Neural progenitor cell (in vitro differentiated cells): ENCODE measurements at regions not wholly inside any gene's neighbourhood (a gene's known extent, or its start where the extent isn't known, plus 50 kb on each side); places are given as distances from the start of the nearest gene placed in this dataset.

ENCODE experiments used
- DNase-seq: peaks from one replicate; pipeline ENCODE4 v3.0.0-alpha.2; 2016; ENCODE audit warnings: low spot score
- H2AFZ ChIP-seq: fragments of 200-600 bp; sonication (generic); replicated peaks from 2 replicates; pipeline ENCODE4 v1.6.1; 2016; ENCODE audit warnings: antibody characterized with exemption
- H3F3A ChIP-seq: fragments of 200-600 bp; sonication (generic); 2 replicates; pipeline ENCODE4 v1.6.1; 2016; ENCODE audit warnings: antibody characterized with exemption, low read depth
- H3K27ac ChIP-seq: fragments of 200-600 bp; sonication (generic); 2 replicates; pipeline ENCODE4 v1.5.1; 2016; ENCODE audit warnings: mild to moderate bottlenecking
- H3K27me3 ChIP-seq: fragments of 200-600 bp; sonication (generic); 2 replicates; pipeline ENCODE4 v1.6.1; 2016; ENCODE audit warnings: mild to moderate bottlenecking, moderate library complexity
- H3K36me3 ChIP-seq: fragments of 200-600 bp; sonication (generic); 2 replicates; pipeline ENCODE4 v1.5.1; 2016
- H3K4me1 ChIP-seq: fragments of 200-600 bp; sonication (generic); 2 replicates; pipeline ENCODE4 v1.6.1; 2016; ENCODE audit warnings: mixed run types
- H3K4me2 ChIP-seq: fragments of 200-600 bp; sonication (generic); 2 replicates; pipeline ENCODE4 v1.6.1; 2016
- H3K4me3 ChIP-seq: fragments of 200-600 bp; sonication (generic); 2 replicates; pipeline ENCODE4 v1.5.1; 2016
- H3K79me2 ChIP-seq: fragments of 200-600 bp; sonication (generic); 2 replicates; pipeline ENCODE4 v1.6.1; 2016; ENCODE audit warnings: low read depth
- H3K9ac ChIP-seq: fragments of 200-600 bp; sonication (generic); 2 replicates; pipeline ENCODE4 v1.6.1; 2016
- H3K9me3 ChIP-seq: fragments of 200-600 bp; sonication (generic); 2 replicates; pipeline ENCODE4 v1.5.1; 2016; ENCODE audit warnings: low read depth
- H4K20me1 ChIP-seq: fragments of 200-600 bp; sonication (generic); 2 replicates; pipeline ENCODE4 v1.6.1; 2016; ENCODE audit warnings: low read depth
- H3K27ac Mint-ChIP-seq: 3 replicates; pipeline ENCODE4 v1.8.0; 2021; ENCODE audit warnings: mixed read lengths
- H3K27me3 Mint-ChIP-seq: 2 replicates; pipeline ENCODE4 v1.8.0; 2022; ENCODE audit warnings: low read depth, mild to moderate bottlenecking, inconsistent platforms, moderate library complexity, mixed read lengths; ENCODE audit not compliant: insufficient read depth
- H3K36me3 Mint-ChIP-seq: 3 replicates; pipeline ENCODE4 v1.8.0; 2021; ENCODE audit warnings: mixed read lengths
- H3K4me1 Mint-ChIP-seq: 3 replicates; pipeline ENCODE4 v1.8.0; 2021; ENCODE audit warnings: mixed read lengths
- H3K4me3 Mint-ChIP-seq: 3 replicates; pipeline ENCODE4 v1.8.0; 2021; ENCODE audit warnings: mild to moderate bottlenecking, moderate library complexity, mixed read lengths
- H3K9me3 Mint-ChIP-seq: 3 replicates; pipeline ENCODE4 v1.8.0; 2020; ENCODE audit warnings: mixed read lengths
- CTCF ChIP-seq: fragments of 200-600 bp; sonication (generic); IDR thresholded peaks from 2 replicates; pipeline ENCODE4 v1.5.1; 2017; ENCODE audit warnings: antibody characterized with exemption, mild to moderate bottlenecking
- EZH2 ChIP-seq: fragments of 200-600 bp; sonication (generic); IDR thresholded peaks from 2 replicates; pipeline ENCODE4 v1.6.1; 2017; ENCODE audit warnings: antibody characterized with exemption, mild to moderate bottlenecking, moderate library complexity
- EZH2phosphoT487 ChIP-seq: fragments of 200-600 bp; sonication (generic); IDR thresholded peaks from 2 replicates; pipeline ENCODE4 v1.6.1; 2017; ENCODE audit warnings: antibody characterized with exemption

GRCh38 chr2:16568998-16569784 lies 96.4 kb downstream of the CYRIA start:
- peaks cover 7% of the 10 kb centered on the region for H3K4me1 ChIP-seq
- no peak for DNase-seq
- no peak overlapping the region for H3K27ac ChIP-seq

GRCh38 chr2:16566701-16567100 lies 98.9 kb downstream of the CYRIA start:
- no peak for TF ChIP-seq EZH2phosphoT487
- TF ChIP-seq CTCF = no peak
- TF ChIP-seq EZH2 = no peak
- Histone ChIP-seq H3K27ac (no peak overlapping the region), H3K4me2 (no peak overlapping the region), H3F3A (no peaks in the 10 kb centered on the region), H3K4me3 (no peak overlapping the region), H3K4me1 (peaks cover under 1% of the 10 kb centered on the region), H4K20me1 (no peaks in the 10 kb centered on the region), H3K9ac (no peak overlapping the region), H2AFZ (no peak overlapping the region), H3K79me2 (no peaks in the 10 kb centered on the region), H3K27me3 (no peaks in the 10 kb centered on the region), H3K36me3 (no peaks in the 10 kb centered on the region), H3K9me3 (no peaks in the 10 kb centered on the region)
- Mint-ChIP-seq H3K4me1 (peaks cover under 1% of the 10 kb centered on the region), H3K4me3 (no peak overlapping the region), H3K27ac (no peak overlapping the region), H3K9me3 (no peaks in the 10 kb centered on the region), H3K36me3 (peaks cover 3% of the 10 kb centered on the region), H3K27me3 (peaks cover 2% of the 10 kb centered on the region)
- DNase-seq = no peak

More at GRCh38 chr2:16568998-16569784, 96.4 kb downstream of the CYRIA start:
- H3K4me3 ChIP-seq = no peak overlapping the region
- H4K20me1 ChIP-seq = no peaks in the 10 kb centered on the region
- peaks cover 6% of the 10 kb centered on the region for H3K36me3 Mint-ChIP-seq
- TF ChIP-seq EZH2 (no peak), CTCF (no peak), EZH2phosphoT487 (no peak)
- no peak overlapping the region for H3K4me2 ChIP-seq
- H3K9ac ChIP-seq = no peak overlapping the region
- no peak overlapping the region for H3K27ac Mint-ChIP-seq
- no peaks in the 10 kb centered on the region for H3K79me2 ChIP-seq
- peaks cover 11% of the 10 kb centered on the region for H3K9me3 Mint-ChIP-seq
- no peak overlapping the region for H3K4me3 Mint-ChIP-seq
- H3F3A ChIP-seq = no peaks in the 10 kb centered on the region
- no peaks in the 10 kb centered on the region for H3K27me3 ChIP-seq
- peaks cover 12% of the 10 kb centered on the region for H3K4me1 Mint-ChIP-seq
- H3K27me3 Mint-ChIP-seq = peaks cover 4% of the 10 kb centered on the region
- H3K36me3 ChIP-seq = no peaks in the 10 kb centered on the region
- no peaks in the 10 kb centered on the region for H3K9me3 ChIP-seq
- peak overlapping the region; percentile 16 for H2AFZ ChIP-seq

DNA sequence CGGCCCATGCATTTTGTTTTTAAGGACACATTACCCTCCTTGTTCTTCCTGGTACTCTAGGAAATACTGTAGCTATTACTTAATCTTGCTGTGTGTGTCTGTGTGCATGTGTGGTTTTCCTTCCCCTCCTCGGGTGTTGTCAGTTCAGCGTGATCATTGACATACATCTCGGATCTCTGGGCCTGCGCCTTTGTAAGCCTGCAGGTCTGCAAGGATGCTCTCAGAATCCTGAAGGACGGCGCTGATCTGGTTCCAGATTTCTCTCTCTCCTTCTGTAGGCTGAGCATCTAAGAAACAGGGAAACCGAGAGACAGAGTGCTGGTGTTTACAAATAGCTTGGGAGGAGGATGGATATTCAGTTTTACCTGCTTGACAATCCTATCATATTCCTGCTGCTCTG lies 100.2 kb downstream of the CYRIA start:
- H3K27me3 ChIP-seq = no peaks in the 10 kb centered on the region
- Mint-ChIP-seq H3K27ac (no peak overlapping the region), H3K27me3 (peaks cover 2% of the 10 kb centered on the region), H3K4me3 (no peak overlapping the region), H3K9me3 (no peaks in the 10 kb centered on the region), H3K4me1 (peaks cover 5% of the 10 kb centered on the region), H3K36me3 (peaks cover 5% of the 10 kb centered on the region)
- H3K27ac ChIP-seq = no peak overlapping the region
- H3K4me1 ChIP-seq = no peaks in the 10 kb centered on the region
- H3K36me3 ChIP-seq = no peaks in the 10 kb centered on the region
- H3K4me3 ChIP-seq = no peak overlapping the region
- no peak for TF ChIP-seq EZH2
- no peak for TF ChIP-seq CTCF
- TF ChIP-seq EZH2phosphoT487 = no peak
- H2AFZ ChIP-seq = no peak overlapping the region
- no peak overlapping the region for H3K4me2 ChIP-seq
- no peak for DNase-seq
- H3F3A ChIP-seq = no peaks in the 10 kb centered on the region
- H3K9ac ChIP-seq = no peak overlapping the region
- no peaks in the 10 kb centered on the region for H3K9me3 ChIP-seq
- H3K79me2 ChIP-seq = no peaks in the 10 kb centered on the region
- no peaks in the 10 kb centered on the region for H4K20me1 ChIP-seq
